Panc1 (cell line): ENCODE measurements at regions not wholly inside any gene's neighbourhood (a gene's known extent, or its start where the extent isn't known, plus 50 kb on each side); places are given as distances from the start of the nearest gene placed in this dataset.

Source experiments
- CTCF ChIP-seq: fragments of 450-650 bp; IDR thresholded peaks from 2 replicates; pipeline ENCODE4 v1.5.1; 2017; ENCODE audit warnings: mild to moderate bottlenecking
- POLR2AphosphoS5 ChIP-seq: IDR thresholded peaks from 2 replicates; pipeline ENCODE4 v1.6.1; 2012; ENCODE audit warnings: mild to moderate bottlenecking, low read depth, low read length, moderate library complexity

- TF ChIP-seq CTCF (no peak), POLR2AphosphoS5 (no peak)
Observed at GRCh38 chr2:41448221-41448620, 599.6 kb upstream of the PKDCC start.
